SK-N-MC (cell line): ENCODE measurements at regions not wholly inside any gene's neighbourhood (a gene's known extent, or its start where the extent isn't known, plus 50 kb on each side); places are given as distances from the start of the nearest gene placed in this dataset.

Experiments used
- DNase-seq: peaks from one replicate; pipeline ENCODE4 v3.0.0-alpha.2; 2011; ENCODE audit warnings: low read depth, low spot score
- H3K27ac ChIP-seq: fragments of 200-600 bp; sonication (generic); 2 replicates; pipeline ENCODE4 v1.5.1; 2016; ENCODE audit warnings: mixed run types
- H3K36me3 ChIP-seq: fragments of 200-600 bp; sonication (generic); 2 replicates; pipeline ENCODE4 v1.6.1; 2017; ENCODE audit warnings: antibody characterized with exemption, low read length, mixed read lengths; ENCODE audit not compliant: insufficient read depth
- H3K4me3 ChIP-seq: fragments of 200-600 bp; sonication (generic); 2 replicates; pipeline ENCODE4 v1.5.1; 2016
- H3K9ac ChIP-seq: fragments of 200-600 bp; sonication (generic); 2 replicates; pipeline ENCODE4 v1.8.0; 2017; ENCODE audit warnings: mixed run types, mixed read lengths; ENCODE audit not compliant: insufficient read length
- H3K9me3 ChIP-seq: fragments of 200-600 bp; sonication (generic); 2 replicates; pipeline ENCODE4 v1.6.1; 2017; ENCODE audit warnings: low read depth, mild to moderate bottlenecking, antibody characterized with exemption, low read length, moderate library complexity, mixed read lengths
- EZH2 ChIP-seq: fragments of 200-600 bp; sonication (generic); IDR thresholded peaks from one replicate; pipeline ENCODE4 v1.6.1; 2017; ENCODE audit warnings: antibody characterized with exemption
- FOXP2 ChIP-seq: optimal IDR thresholded peaks from 2 replicates; pipeline ENCODE3; 2011; ENCODE audit warnings: mild to moderate bottlenecking, moderate library complexity; ENCODE audit not compliant: insufficient read depth; ENCODE audit errors: extremely low read length, control extremely low read depth
- POLR2AphosphoS5 ChIP-seq: IDR thresholded peaks from 2 replicates; pipeline ENCODE4 v1.6.1; 2012; ENCODE audit warnings: mild to moderate bottlenecking, low read depth, low read length, borderline replicate concordance

DNA sequence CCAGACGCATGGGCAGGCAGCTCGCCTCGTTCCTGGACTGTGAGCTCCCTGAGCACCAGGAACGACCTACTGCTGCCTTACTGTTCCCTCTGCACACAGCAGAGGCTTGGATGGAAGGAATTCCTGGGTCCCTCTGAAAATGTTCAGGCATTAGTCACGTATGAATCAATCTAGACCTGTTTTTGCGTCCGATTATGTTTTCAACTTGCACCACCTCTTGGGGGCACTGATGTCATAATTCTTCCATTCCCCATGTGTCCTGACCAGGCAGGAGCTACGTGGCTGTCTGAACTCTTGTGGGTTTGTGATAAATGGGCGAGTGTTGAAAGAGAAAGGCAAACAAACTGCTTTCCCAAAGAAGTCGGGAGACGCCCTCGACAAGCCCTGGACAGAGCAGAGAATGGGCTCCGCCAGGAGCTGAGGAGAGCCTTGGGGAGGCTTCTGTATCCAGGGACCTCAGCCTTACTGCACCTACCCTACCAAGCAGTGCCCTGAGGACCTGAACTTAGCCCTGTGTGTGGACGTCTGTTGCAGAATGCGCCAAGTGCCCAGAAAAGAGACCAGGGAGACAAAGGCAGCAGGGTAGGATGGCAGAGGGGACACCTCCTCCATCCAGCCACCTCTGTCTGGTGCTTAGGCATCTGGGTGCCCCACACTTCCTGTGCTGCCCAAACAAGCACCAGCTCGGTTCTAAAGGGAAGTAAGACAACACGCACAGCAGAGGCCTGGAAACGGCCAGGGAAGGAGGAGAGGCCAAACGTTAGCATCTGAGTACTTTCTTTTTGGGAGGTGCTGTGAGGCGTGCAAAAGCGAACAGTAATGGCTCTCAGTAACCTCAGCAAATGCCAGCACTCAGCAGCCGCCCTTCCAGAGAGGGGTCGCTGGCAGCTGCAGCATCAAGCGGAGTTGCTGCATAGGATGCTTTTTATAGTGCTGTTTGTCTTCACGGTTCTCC lies 124.2 kb downstream of the LY86 start:
- no peak for TF ChIP-seq POLR2AphosphoS5
- TF ChIP-seq EZH2, result no peak
- no peak for TF ChIP-seq FOXP2
- no peaks in the 10 kb centered on the region for H3K36me3 ChIP-seq
- DNase-seq, result no peak
- no peak overlapping the region for H3K4me3 ChIP-seq
- H3K9ac ChIP-seq, result no peak overlapping the region
- H3K27ac ChIP-seq, result 0 out of 2 replicates have a peak overlapping the region, but pooled peaks have one; percentile 38
- no peaks in the 10 kb centered on the region for H3K9me3 ChIP-seq

DNA sequence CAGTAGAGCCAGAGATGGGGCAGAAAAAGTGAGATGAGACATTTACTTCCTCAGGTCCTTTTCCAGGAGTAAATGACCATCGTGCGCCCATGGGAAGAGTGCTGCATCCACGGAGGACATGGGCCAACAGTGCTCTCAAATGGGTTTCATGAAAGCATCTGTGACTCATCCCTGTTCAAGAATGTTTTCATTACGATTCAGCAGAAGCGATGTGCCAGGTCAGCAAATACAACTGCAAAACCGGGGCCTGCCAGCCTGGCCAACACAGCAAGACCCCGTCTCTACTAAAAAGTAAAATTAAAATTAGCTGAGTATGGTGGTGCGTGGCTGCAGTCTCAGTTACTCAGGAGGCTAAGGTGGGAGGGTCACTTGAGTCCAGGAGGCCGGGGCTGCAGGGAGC lies 125.1 kb downstream of the LY86 start:
- no peak overlapping the region for H3K4me3 ChIP-seq
- TF ChIP-seq EZH2 (no peak), FOXP2 (no peak), POLR2AphosphoS5 (no peak)
- 0 out of 2 replicates have a peak overlapping the region, but pooled peaks have one; percentile 38 for H3K27ac ChIP-seq
- DNase-seq, result no peak
- H3K9me3 ChIP-seq, result no peaks in the 10 kb centered on the region
- H3K36me3 ChIP-seq, result no peaks in the 10 kb centered on the region
- H3K9ac ChIP-seq, result no peak overlapping the region

DNA sequence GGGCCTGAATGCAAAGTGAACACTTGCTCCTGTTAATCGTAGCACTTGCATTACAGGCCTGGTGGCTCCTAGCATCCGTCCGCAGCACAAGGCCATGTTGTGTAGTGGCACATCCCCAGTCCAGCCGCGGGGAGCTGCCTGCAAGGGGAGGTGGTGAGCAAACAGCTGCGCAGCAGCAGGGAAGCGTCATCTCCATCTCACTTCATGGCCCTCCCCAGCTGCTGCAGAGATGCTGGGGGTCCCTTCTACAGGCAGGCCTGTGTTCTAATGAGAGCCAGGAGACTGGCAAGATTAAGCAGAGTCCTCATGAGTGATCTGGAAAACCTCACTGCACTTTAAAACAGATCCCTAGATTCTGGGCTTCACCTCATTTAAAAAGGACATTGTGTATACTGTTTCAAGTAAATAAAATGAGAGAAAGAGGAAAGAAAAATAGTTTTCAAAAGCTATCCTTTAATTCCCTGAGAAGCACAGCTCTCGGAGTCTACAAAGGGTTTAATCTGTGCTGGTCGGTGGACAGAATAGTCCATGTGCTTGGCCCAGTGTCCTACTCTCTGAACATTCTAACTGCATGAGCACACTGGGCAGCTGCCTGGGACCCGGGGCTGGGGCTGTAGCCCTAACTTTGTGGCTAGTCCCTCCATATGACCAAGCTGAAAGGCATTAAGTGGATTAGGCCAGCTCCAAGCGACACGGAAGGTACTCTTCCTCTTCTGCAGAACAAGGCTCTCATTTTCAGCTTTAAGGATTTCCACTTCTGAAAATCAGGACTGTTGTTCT lies 125.8 kb downstream of the LY86 start:
- TF ChIP-seq FOXP2, result no peak
- TF ChIP-seq EZH2, result no peak
- no peak for TF ChIP-seq POLR2AphosphoS5
- no peak for DNase-seq
- no peak overlapping the region for H3K9ac ChIP-seq
- no peaks in the 10 kb centered on the region for H3K36me3 ChIP-seq
- no peak overlapping the region; the same call in 1 of the 2 replicates for H3K27ac ChIP-seq
- H3K4me3 ChIP-seq, result no peak overlapping the region
- no peaks in the 10 kb centered on the region for H3K9me3 ChIP-seq

DNA sequence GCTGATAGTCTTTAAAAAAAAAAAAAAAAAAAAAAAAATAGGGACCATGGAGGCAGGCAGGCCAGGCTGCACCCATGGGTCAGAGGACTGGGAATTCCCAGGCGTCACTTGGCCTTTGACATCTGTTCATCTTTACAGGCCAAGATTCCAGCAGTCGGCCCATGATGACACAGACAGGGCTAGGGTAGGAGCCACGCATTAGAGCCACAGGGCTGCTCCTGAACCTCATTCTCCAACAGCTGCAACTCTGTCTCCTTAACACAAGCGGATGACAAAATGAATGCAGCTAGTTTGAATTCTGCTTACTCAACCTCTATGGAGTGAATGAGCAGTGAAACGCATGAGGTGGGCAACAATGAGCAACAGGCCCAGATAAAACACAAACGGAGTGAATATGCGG lies 126.4 kb downstream of the LY86 start:
- DNase-seq, result no peak
- H3K9me3 ChIP-seq, result no peaks in the 10 kb centered on the region

DNA sequence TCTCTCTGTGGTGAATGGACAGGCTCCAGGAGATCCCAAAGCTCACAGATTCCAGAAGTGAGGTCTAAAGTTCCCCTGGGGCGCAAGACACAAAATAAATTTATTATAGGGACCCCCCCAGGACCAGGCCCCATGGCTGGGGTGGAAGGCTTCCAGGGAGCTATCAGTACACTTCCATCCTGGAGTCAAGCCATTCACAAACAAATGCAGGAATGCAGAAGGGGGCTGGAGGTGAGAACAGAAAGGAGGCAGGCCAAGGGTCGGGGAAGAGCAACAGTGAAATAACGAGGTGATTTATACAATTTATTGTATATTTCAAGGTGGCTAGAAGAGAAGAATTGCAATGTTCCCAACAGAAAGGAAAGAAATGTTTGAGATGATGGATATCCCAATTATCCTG lies 126.9 kb downstream of the LY86 start:
- Histone ChIP-seq H3K36me3 (no peaks in the 10 kb centered on the region), H3K9me3 (no peaks in the 10 kb centered on the region), H3K9ac (no peak overlapping the region), H3K4me3 (no peak overlapping the region), H3K27ac (no peak overlapping the region)
- no peak for DNase-seq
- TF ChIP-seq POLR2AphosphoS5 (no peak), FOXP2 (no peak), EZH2 (no peak)

More for the DNA sequence above, 126.4 kb downstream of the LY86 start:
- Histone ChIP-seq H3K9ac (no peak overlapping the region), H3K27ac (0 out of 2 replicates have a peak overlapping the region, but pooled peaks have one; percentile 22), H3K36me3 (no peaks in the 10 kb centered on the region), H3K4me3 (no peak overlapping the region)
- TF ChIP-seq EZH2 (no peak), FOXP2 (no peak), POLR2AphosphoS5 (no peak)

DNA sequence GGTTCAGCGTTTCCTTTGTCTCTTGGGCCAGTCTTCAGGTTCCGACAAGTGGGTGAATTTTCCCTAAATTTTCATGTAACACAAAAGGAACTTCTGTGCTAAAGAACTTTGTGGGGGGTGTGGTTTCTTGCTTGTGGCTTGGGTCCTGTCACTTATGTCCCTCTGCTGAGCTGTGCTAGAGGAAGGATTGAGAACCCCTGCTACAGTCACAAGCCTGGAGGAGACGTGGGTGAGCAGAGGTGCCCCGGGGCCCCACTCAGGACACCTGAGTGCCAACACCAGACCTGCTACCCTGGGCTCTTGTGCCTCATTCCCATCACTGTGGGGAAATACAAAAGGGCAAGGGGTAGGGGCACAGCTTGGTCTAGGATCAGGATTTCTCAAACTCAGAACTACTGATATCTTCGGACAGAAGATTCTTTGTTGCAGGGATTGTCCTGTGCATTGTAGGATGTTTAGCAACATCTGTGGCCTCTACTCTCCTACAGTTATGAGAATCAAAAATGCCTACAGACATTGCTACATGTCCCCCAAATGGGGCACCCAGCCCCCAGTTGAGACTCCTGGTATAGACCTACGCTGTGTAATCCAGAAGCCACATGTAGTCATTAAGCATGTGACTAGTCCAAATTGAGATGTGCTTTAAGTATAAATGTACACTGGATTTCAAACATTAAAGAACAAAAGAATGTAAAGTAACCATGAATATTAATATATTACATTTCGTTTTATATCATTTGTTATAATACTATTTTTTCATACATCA lies 128.7 kb downstream of the LY86 start:
- no peak for DNase-seq
- no peaks in the 10 kb centered on the region for H3K9me3 ChIP-seq

DNA sequence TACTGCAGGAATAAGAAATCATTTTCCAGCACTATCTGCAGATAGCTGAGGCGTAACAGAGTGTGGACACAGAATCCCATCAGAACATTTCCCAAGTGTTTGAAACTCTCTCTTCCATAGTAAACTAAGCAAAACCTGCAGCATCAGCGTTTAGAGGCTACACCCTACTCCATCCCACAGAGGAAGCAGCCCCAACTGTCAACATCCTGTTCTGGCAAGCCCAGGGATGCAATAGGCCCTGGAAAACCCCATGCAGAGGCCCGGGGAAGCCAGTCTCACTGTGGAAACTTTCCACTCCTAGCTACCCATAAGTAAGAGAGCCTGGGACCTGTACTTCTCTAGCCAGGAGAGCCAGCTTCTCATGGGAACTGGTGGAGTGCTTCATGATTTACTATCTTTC lies 129.4 kb downstream of the LY86 start:
- no peaks in the 10 kb centered on the region for H3K9me3 ChIP-seq
- DNase-seq, result no peak
- peak overlapping the region; percentile 60; the same call in 1 of the 2 replicates for H3K27ac ChIP-seq
- H3K9ac ChIP-seq, result no peak overlapping the region
- no peak overlapping the region for H3K4me3 ChIP-seq
- no peaks in the 10 kb centered on the region for H3K36me3 ChIP-seq
- TF ChIP-seq POLR2AphosphoS5, result peak; percentile 30; the same call in 1 of the 2 replicates
- no peak for TF ChIP-seq EZH2

More for the DNA sequence above, 128.7 kb downstream of the LY86 start:
- Histone ChIP-seq H3K9ac (no peak overlapping the region), H3K36me3 (no peaks in the 10 kb centered on the region), H3K4me3 (no peak overlapping the region), H3K27ac (peak overlapping the region; percentile 23)
- TF ChIP-seq FOXP2, result no peak
- TF ChIP-seq EZH2, result no peak
- no peak for TF ChIP-seq POLR2AphosphoS5

DNA sequence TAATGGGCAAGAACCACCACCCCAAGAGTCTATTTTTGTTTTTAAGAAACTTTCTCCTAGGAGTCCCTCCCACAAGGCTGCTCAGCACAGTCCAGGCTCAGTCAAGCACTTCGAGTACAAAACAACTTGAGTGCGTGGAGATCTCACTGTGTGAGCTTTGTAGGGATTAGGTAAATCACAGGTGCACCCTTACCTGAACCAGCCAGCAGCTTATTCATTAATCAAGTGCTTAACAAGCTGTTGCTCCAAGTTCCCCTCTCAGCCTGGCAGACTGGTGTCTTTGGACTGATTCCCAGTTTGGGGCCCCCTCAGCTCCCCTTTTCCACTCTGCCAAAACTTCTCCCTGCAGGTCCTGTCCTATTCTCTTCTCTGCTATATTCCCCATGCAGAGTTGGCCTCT lies 133.1 kb downstream of the LY86 start:
- Histone ChIP-seq H3K36me3 (no peaks in the 10 kb centered on the region), H3K27ac (peak overlapping the region; percentile 98; the same call in 1 of the 2 replicates), H3K4me3 (no peak overlapping the region), H3K9me3 (no peaks in the 10 kb centered on the region), H3K9ac (no peak overlapping the region)
- no peak for DNase-seq
- TF ChIP-seq FOXP2 (no peak), EZH2 (no peak), POLR2AphosphoS5 (no peak)
